ENCODE measurements at regions not wholly inside any gene's neighbourhood (a gene's known extent, or its start where the extent isn't known, plus 50 kb on each side); places are given as distances from the start of the nearest gene placed in this dataset.
"Not testable (repeated sequence)": the region's sequence is repeated elsewhere in the genome, so short reads cannot be mapped to it uniquely, and the experiment has no call there.

DNA sequence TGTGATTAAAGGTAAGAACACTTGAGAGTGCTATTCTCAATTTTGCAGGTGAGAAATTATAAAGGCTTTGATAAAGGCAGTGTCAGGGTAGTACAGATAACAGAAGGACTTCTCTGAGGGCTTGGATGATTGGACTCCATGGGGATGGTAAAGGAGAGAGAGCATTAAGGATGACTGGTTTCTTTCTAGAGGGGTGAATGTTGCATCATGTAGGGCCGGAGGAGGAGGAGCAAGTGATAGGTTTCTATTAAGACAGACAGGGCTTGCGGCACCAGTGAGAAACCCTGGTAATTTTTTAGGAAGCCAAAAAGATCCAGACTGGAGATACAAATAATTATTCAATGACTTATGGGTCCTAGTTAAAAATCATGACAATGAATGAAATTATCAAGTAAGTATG, 230.7 kb upstream of the MME start:
- H3K9me3 ChIP-seq, result no peaks in the 10 kb centered on the region
- H3K36me3 ChIP-seq, result no peaks in the 10 kb centered on the region
- H3K27ac ChIP-seq, result no peak overlapping the region
- no peaks in the 10 kb centered on the region for H3K27me3 ChIP-seq
- TF ChIP-seq EP300 (IDR thresholded peaks at IDR 0.05), result no peak
- TF ChIP-seq, protein P1, sequence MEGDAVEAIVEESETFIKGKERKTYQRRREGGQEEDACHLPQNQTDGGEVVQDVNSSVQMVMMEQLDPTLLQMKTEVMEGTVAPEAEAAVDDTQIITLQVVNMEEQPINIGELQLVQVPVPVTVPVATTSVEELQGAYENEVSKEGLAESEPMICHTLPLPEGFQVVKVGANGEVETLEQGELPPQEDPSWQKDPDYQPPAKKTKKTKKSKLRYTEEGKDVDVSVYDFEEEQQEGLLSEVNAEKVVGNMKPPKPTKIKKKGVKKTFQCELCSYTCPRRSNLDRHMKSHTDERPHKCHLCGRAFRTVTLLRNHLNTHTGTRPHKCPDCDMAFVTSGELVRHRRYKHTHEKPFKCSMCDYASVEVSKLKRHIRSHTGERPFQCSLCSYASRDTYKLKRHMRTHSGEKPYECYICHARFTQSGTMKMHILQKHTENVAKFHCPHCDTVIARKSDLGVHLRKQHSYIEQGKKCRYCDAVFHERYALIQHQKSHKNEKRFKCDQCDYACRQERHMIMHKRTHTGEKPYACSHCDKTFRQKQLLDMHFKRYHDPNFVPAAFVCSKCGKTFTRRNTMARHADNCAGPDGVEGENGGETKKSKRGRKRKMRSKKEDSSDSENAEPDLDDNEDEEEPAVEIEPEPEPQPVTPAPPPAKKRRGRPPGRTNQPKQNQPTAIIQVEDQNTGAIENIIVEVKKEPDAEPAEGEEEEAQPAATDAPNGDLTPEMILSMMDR (IDR thresholded peaks at IDR 0.05), result no peak
- TF ChIP-seq POLR2A (IDR thresholded peaks at IDR 0.05), result no peak
- WGBS, 2 donors, result 92% methylated on average over 2 of the region's 2 CpGs
- H3K4me3 ChIP-seq, result no peak overlapping the region
- no peak for DNase-seq (ENCODE audit: low spot score in 2 of 2)
- H3K4me1 ChIP-seq, result no peaks in the 10 kb centered on the region

DNA sequence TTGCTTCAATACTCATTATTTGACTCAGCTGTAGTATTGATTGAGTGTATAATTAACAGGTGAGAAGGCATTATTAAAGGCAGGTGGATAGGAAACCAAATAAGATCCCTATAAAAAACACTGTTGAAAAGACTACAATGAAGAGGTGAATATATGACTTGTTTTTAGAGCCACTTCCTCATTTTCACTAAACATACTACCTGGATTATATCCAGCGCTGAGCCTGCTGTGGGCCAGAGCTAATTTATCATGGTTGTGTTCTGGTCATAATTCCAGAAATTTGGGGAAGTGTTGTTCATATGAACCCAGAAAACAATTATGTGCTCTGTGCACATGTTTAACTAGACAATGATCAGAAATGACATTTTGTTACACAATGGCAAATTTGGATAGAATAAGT, 235.3 kb upstream of the MME start:
- H3K36me3 ChIP-seq, result no peaks in the 10 kb centered on the region
- 69 to 85% methylated on average over 1 of the region's 1 CpG for WGBS, 2 donors
- H3K4me1 ChIP-seq, result no peaks in the 10 kb centered on the region
- H3K27ac ChIP-seq, result no peak overlapping the region
- H3K4me3 ChIP-seq, result no peak overlapping the region
- no peaks in the 10 kb centered on the region for H3K9me3 ChIP-seq
- no peak for TF ChIP-seq EP300 (IDR thresholded peaks at IDR 0.05)
- no peak for TF ChIP-seq POLR2A (IDR thresholded peaks at IDR 0.05)
- TF ChIP-seq, protein P1 (IDR thresholded peaks at IDR 0.05), result no peak
- DNase-seq (ENCODE audit: low spot score in 2 of 2), result no peak
- H3K27me3 ChIP-seq, result no peaks in the 10 kb centered on the region

DNA sequence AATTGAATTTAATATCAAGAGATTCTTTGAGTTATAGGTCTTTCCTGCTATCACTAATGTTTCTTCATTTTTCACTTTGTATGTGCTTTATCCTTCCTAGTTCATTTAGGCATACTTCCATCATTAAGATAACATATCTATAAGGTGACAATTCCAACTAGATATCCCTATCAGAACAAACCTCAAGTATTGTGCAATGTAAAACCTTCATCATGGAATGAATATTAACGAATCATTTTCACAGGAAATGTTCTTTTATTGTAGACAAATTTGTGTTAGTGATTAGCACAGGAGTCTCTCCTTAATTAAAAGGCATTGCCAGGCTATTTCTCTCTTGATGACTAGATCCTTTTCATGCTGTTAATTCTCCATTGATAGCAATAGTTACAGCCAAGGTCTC, 236.5 kb upstream of the MME start:
- Histone ChIP-seq H3K27me3 (no peaks in the 10 kb centered on the region), H3K4me1 (no peaks in the 10 kb centered on the region), H3K9me3 (no peaks in the 10 kb centered on the region), H3K4me3 (no peak overlapping the region), H3K36me3 (no peaks in the 10 kb centered on the region), H3K27ac (no peak overlapping the region)
- 56 to 60% methylated on average over 1 of the region's 1 CpG for WGBS, 2 donors
- DNase-seq (ENCODE audit: low spot score in 2 of 2), result no peak
- TF ChIP-seq EP300 (IDR thresholded peaks at IDR 0.05) (no peak), POLR2A (IDR thresholded peaks at IDR 0.05) (no peak)
- TF ChIP-seq, protein P1 (IDR thresholded peaks at IDR 0.05), result no peak

DNA sequence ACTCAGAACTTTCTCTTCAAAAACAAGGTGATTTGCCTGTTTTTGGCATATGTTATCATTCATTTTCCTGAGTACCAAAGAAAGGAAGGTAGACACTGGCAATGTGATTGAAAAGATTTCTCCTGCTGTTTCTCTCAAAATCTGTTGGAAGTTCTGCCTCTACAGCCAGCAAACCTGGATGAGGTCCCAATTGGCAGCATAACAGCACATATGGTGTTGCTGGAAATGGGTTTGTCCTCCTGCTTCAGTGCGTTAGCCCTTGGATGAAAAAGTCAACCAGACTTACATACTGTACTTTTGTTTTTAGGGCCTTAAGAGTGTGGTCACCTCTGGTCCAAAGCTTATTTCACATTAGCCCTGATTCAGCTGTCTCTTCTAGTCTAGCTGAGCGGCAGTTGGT, 237.6 kb upstream of the MME start:
- Histone ChIP-seq H3K36me3 (no peaks in the 10 kb centered on the region), H3K27me3 (no peaks in the 10 kb centered on the region), H3K9me3 (no peaks in the 10 kb centered on the region), H3K4me3 (no peak overlapping the region), H3K27ac (no peak overlapping the region), H3K4me1 (no peaks in the 10 kb centered on the region)
- DNase-seq (ENCODE audit: low spot score in 2 of 2), result no peak
- WGBS, 2 donors, result 78 to 87% methylated on average over 2 of the region's 2 CpGs
- no peak for TF ChIP-seq POLR2A (IDR thresholded peaks at IDR 0.05)
- TF ChIP-seq, protein P1 (IDR thresholded peaks at IDR 0.05), result no peak
- TF ChIP-seq EP300 (IDR thresholded peaks at IDR 0.05), result no peak

DNA sequence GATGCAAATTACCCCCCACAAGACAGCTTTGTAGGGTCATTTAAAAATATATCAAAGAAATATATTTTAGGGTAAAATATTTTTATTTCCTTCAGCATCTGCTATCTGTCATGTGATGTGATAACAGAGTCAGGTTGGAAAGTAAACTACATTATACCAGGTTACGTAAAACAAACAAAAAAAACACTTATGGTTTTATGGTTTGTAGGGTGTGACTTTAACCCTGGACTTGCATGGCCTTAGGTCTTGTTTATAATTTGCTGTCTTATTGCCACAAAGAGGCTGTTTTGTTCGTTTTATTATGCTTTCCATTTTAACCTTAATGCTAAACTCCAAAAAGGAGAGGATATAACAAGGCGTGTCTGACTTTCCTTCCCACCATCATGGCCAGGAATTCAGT, 244.5 kb upstream of the MME start:
- no peaks in the 10 kb centered on the region for H3K27me3 ChIP-seq
- no peak for TF ChIP-seq POLR2A (IDR thresholded peaks at IDR 0.05)
- TF ChIP-seq, protein P1 (IDR thresholded peaks at IDR 0.05), result no peak
- TF ChIP-seq EP300 (IDR thresholded peaks at IDR 0.05), result no peak
- H3K4me3 ChIP-seq, result no peak overlapping the region
- no peaks in the 10 kb centered on the region for H3K36me3 ChIP-seq
- no peaks in the 10 kb centered on the region for H3K9me3 ChIP-seq
- 71 to 73% methylated on average over 3 of the region's 3 CpGs for WGBS, 2 donors
- no peak for DNase-seq (ENCODE audit: low spot score in 2 of 2)
- no peak overlapping the region for H3K27ac ChIP-seq
- H3K4me1 ChIP-seq, result peaks cover 0 to 4% (median 0%) of the 10 kb centered on the region in 4 donors

DNA sequence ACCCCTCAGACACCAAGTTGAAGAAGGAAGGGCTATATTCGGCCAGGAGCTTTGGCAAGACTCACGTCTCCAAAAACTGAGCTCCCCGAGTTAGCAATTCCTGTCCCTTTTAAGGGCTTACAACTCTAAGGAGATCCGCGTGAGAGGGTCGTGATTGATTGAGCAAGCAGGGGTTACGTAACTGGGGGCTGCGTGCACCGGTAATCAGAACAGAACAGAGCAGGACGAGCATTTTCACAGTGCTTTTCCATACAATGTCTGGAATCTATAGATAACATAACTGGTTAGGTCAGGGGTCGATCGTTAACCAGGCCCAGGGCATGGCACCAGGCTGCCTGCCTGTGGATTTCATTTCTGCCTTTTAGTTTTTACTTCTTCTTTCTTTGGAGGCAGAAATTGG, 245.3 kb upstream of the MME start:
- DNase-seq (ENCODE audit: low spot score in 2 of 2); H3K4me3 ChIP-seq; H3K36me3 ChIP-seq; H3K27me3 ChIP-seq; H3K27ac ChIP-seq; H3K9me3 ChIP-seq; H3K4me1 ChIP-seq: not testable (repeated sequence)
- 90 to 92% methylated on average over 12 of the region's 12 CpGs for WGBS, 2 donors
